A549 (cell line): ENCODE measurements at regions not wholly inside any gene's neighbourhood (a gene's known extent, or its start where the extent isn't known, plus 50 kb on each side); places are given as distances from the start of the nearest gene placed in this dataset.

Experiments used
- CBX8 ChIP-seq: fragments of 200-600 bp; sonication (generic); IDR thresholded peaks from 2 replicates; pipeline ENCODE4 v1.6.1; 2016
- CHD2 ChIP-seq: fragments of 150-350 bp; IDR thresholded peaks from 2 replicates; pipeline ENCODE4 v1.6.1; 2014; ENCODE audit warnings: low read length; ENCODE audit not compliant: partially characterized antibody
- EP300 ChIP-seq, 2 experiments: fragments of >200 bp; sonication (Bioruptor Twin); formaldehyde crosslinking; IDR thresholded peaks; 2 replicates in 1 of 2; 3 replicates in 1 of 2; pipeline ENCODE4 v1.6.1; 2016 to 2017
- ESRRA ChIP-seq: fragments of 150-350 bp; IDR thresholded peaks from 2 replicates; pipeline ENCODE4 v1.6.1; 2014; ENCODE audit warnings: mild to moderate bottlenecking, low read length, borderline replicate concordance
- JUN ChIP-seq, 2 experiments: fragments of >200 bp; sonication (Bioruptor Twin); formaldehyde crosslinking; IDR thresholded peaks; 2 replicates in 1 of 2; 3 replicates in 1 of 2; pipeline ENCODE4 v1.6.1; 2016 to 2017
- KDM5A ChIP-seq: fragments of 200-600 bp; sonication (generic); IDR thresholded peaks from 2 replicates; pipeline ENCODE4 v1.6.1; 2016; ENCODE audit warnings: antibody characterized with exemption, mild to moderate bottlenecking
- RARB ChIP-seq: fragments of 250-450 bp; sonication (Bioruptor Pico); IDR thresholded peaks from 2 replicates; pipeline ENCODE4 v1.8.0; 2021; ENCODE audit warnings: mild to moderate bottlenecking, moderate library complexity
- SMC3 ChIP-seq: fragments of >200 bp; sonication (Bioruptor Twin); formaldehyde crosslinking; IDR thresholded peaks from 3 replicates; pipeline ENCODE4 v1.6.1; 2018; ENCODE audit warnings: inconsistent platforms
- ZC3H11A ChIP-seq: fragments of 450-650 bp; IDR thresholded peaks from 2 replicates; pipeline ENCODE4 v1.6.1; 2014; ENCODE audit warnings: antibody characterized with exemption, mild to moderate bottlenecking
- TF ChIP-seq, protein P1 (sequence below): fragments of >200 bp; sonication (Bioruptor Twin); formaldehyde crosslinking; IDR thresholded peaks from 3 replicates; pipeline ENCODE4 v1.5.1; 2016
- TF ChIP-seq, protein P2 (sequence below): fragments of 200-600 bp; sonication (generic); IDR thresholded peaks from 2 replicates; pipeline ENCODE4 v1.6.1; 2016; ENCODE audit warnings: antibody characterized with exemption, mild to moderate bottlenecking, moderate library complexity
- TF ChIP-seq, protein P3 (sequence below): IDR thresholded peaks from 2 replicates; pipeline ENCODE4 v1.6.1; 2012
- TF ChIP-seq, protein P4 (sequence below): fragments of 450-650 bp; IDR thresholded peaks from 2 replicates; pipeline ENCODE4 v1.6.1; 2014; ENCODE audit warnings: antibody characterized with exemption

DNA sequence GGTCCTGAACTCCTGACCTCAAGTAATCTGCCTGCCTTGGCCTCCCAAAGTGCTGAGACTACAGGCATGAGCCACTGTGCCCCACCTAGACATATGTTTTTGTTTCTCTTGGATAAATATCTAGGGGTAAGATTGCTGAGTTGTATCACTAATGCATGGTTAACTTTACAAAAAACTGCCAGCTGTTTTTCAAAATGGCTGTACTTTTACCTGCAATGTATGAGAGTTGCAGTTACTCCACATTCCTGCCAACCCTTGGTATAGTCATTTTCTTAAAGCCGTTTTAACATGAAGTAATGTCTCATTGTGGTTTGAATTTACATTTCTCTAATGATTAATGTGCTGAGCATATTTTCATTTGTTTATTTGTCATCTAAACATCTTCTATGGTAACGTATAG is 289.7 kb downstream of the UTRN start:
- TF ChIP-seq EP300 (IDR thresholded peaks at IDR 0.05) (no peak), JUN (IDR thresholded peaks at IDR 0.05) (no peak), SMC3 (no peak), ESRRA (no peak), CHD2 (no peak), KDM5A (no peak), RARB (no peak), ZC3H11A (no peak), CBX8 (no peak)
- TF ChIP-seq, protein P1, sequence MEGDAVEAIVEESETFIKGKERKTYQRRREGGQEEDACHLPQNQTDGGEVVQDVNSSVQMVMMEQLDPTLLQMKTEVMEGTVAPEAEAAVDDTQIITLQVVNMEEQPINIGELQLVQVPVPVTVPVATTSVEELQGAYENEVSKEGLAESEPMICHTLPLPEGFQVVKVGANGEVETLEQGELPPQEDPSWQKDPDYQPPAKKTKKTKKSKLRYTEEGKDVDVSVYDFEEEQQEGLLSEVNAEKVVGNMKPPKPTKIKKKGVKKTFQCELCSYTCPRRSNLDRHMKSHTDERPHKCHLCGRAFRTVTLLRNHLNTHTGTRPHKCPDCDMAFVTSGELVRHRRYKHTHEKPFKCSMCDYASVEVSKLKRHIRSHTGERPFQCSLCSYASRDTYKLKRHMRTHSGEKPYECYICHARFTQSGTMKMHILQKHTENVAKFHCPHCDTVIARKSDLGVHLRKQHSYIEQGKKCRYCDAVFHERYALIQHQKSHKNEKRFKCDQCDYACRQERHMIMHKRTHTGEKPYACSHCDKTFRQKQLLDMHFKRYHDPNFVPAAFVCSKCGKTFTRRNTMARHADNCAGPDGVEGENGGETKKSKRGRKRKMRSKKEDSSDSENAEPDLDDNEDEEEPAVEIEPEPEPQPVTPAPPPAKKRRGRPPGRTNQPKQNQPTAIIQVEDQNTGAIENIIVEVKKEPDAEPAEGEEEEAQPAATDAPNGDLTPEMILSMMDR: no peak
- TF ChIP-seq, protein P2, sequence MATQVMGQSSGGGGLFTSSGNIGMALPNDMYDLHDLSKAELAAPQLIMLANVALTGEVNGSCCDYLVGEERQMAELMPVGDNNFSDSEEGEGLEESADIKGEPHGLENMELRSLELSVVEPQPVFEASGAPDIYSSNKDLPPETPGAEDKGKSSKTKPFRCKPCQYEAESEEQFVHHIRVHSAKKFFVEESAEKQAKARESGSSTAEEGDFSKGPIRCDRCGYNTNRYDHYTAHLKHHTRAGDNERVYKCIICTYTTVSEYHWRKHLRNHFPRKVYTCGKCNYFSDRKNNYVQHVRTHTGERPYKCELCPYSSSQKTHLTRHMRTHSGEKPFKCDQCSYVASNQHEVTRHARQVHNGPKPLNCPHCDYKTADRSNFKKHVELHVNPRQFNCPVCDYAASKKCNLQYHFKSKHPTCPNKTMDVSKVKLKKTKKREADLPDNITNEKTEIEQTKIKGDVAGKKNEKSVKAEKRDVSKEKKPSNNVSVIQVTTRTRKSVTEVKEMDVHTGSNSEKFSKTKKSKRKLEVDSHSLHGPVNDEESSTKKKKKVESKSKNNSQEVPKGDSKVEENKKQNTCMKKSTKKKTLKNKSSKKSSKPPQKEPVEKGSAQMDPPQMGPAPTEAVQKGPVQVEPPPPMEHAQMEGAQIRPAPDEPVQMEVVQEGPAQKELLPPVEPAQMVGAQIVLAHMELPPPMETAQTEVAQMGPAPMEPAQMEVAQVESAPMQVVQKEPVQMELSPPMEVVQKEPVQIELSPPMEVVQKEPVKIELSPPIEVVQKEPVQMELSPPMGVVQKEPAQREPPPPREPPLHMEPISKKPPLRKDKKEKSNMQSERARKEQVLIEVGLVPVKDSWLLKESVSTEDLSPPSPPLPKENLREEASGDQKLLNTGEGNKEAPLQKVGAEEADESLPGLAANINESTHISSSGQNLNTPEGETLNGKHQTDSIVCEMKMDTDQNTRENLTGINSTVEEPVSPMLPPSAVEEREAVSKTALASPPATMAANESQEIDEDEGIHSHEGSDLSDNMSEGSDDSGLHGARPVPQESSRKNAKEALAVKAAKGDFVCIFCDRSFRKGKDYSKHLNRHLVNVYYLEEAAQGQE: no peak
- TF ChIP-seq, protein P3, sequence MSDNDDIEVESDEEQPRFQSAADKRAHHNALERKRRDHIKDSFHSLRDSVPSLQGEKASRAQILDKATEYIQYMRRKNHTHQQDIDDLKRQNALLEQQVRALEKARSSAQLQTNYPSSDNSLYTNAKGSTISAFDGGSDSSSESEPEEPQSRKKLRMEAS: no peak
- TF ChIP-seq, protein P4, sequence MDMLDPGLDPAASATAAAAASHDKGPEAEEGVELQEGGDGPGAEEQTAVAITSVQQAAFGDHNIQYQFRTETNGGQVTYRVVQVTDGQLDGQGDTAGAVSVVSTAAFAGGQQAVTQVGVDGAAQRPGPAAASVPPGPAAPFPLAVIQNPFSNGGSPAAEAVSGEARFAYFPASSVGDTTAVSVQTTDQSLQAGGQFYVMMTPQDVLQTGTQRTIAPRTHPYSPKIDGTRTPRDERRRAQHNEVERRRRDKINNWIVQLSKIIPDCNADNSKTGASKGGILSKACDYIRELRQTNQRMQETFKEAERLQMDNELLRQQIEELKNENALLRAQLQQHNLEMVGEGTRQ: no peak
